Neuron (in vitro differentiated cells): ENCODE measurements at regions not wholly inside any gene's neighbourhood (a gene's known extent, or its start where the extent isn't known, plus 50 kb on each side); places are given as distances from the start of the nearest gene placed in this dataset.

ENCODE experiments used
- H2AFZ ChIP-seq: one replicate; pipeline ENCODE4 v1.6.1; 2013; ENCODE audit warnings: low read depth, mild to moderate bottlenecking, inconsistent platforms, low read length, moderate library complexity
- H3K27me3 ChIP-seq: one replicate; pipeline ENCODE4 v1.6.1; 2013; ENCODE audit warnings: low read length; ENCODE audit not compliant: insufficient read depth
- H3K36me3 ChIP-seq: one replicate; pipeline ENCODE4 v1.6.1; 2013; ENCODE audit warnings: low read length; ENCODE audit not compliant: insufficient read depth
- H3K4me1 ChIP-seq: one replicate; pipeline ENCODE4 v1.6.1; 2013; ENCODE audit warnings: low read length; ENCODE audit not compliant: insufficient read depth
- H3K4me3 ChIP-seq: 2 replicates; pipeline ENCODE4 v1.5.1; 2013; ENCODE audit warnings: mild to moderate bottlenecking, low read length, moderate library complexity
- H3K9me3 ChIP-seq: one replicate; pipeline ENCODE4 v1.6.1; 2013; ENCODE audit warnings: low read length

GRCh38 chr2:52570716-52571115, 1196.9 kb upstream of the CHAC2 start:
- H3K27me3 ChIP-seq, result no peaks in the 10 kb centered on the region
- no peaks in the 10 kb centered on the region for H3K4me1 ChIP-seq
- H3K4me3 ChIP-seq, result no peak overlapping the region
- no peak overlapping the region for H2AFZ ChIP-seq
- H3K36me3 ChIP-seq, result no peaks in the 10 kb centered on the region
- H3K9me3 ChIP-seq, result no peaks in the 10 kb centered on the region

- no peaks in the 10 kb centered on the region for H3K9me3 ChIP-seq
- no peaks in the 10 kb centered on the region for H3K4me1 ChIP-seq
- H3K27me3 ChIP-seq, result no peaks in the 10 kb centered on the region
- H3K36me3 ChIP-seq, result no peaks in the 10 kb centered on the region
- H3K4me3 ChIP-seq, result no peak overlapping the region
- H2AFZ ChIP-seq, result no peak overlapping the region
These were observed 1204.5 kb upstream of the CHAC2 start for GRCh38 chr2:52563151-52563550.

- Histone ChIP-seq H3K9me3 (no peaks in the 10 kb centered on the region), H3K27me3 (no peaks in the 10 kb centered on the region), H3K4me1 (no peaks in the 10 kb centered on the region), H3K4me3 (no peak overlapping the region), H2AFZ (no peak overlapping the region), H3K36me3 (no peaks in the 10 kb centered on the region)
These were observed 1209.3 kb upstream of the CHAC2 start for GRCh38 chr2:52558265-52558664.

GRCh38 chr2:52542297-52542696, 1225.3 kb upstream of the CHAC2 start:
- no peaks in the 10 kb centered on the region for H3K9me3 ChIP-seq
- no peak overlapping the region for H3K4me3 ChIP-seq
- no peaks in the 10 kb centered on the region for H3K36me3 ChIP-seq
- H3K27me3 ChIP-seq, result no peaks in the 10 kb centered on the region
- H3K4me1 ChIP-seq, result no peaks in the 10 kb centered on the region
- H2AFZ ChIP-seq, result no peak overlapping the region

- H2AFZ ChIP-seq, result no peak overlapping the region
- H3K9me3 ChIP-seq, result no peaks in the 10 kb centered on the region
These were observed 1228.3 kb upstream of the CHAC2 start for GRCh38 chr2:52539026-52539970.

GRCh38 chr2:52537588-52537987, 1230.0 kb upstream of the CHAC2 start:
- Histone ChIP-seq H3K9me3 (no peaks in the 10 kb centered on the region), H3K27me3 (no peaks in the 10 kb centered on the region), H3K4me1 (no peaks in the 10 kb centered on the region), H2AFZ (no peak overlapping the region), H3K36me3 (no peaks in the 10 kb centered on the region), H3K4me3 (no peak overlapping the region)

More at GRCh38 chr2:52539026-52539970, 1228.3 kb upstream of the CHAC2 start:
- H3K36me3 ChIP-seq, result no peaks in the 10 kb centered on the region
- no peaks in the 10 kb centered on the region for H3K27me3 ChIP-seq
- H3K4me1 ChIP-seq, result no peaks in the 10 kb centered on the region
- no peak overlapping the region for H3K4me3 ChIP-seq

- no peak overlapping the region for H3K4me3 ChIP-seq
- H2AFZ ChIP-seq, result no peak overlapping the region
These were observed 1230.6 kb upstream of the CHAC2 start for GRCh38 chr2:52536929-52537460.

GRCh38 chr2:52532956-52533355, 1234.6 kb upstream of the CHAC2 start:
- Histone ChIP-seq H3K36me3 (no peaks in the 10 kb centered on the region), H3K4me3 (no peak overlapping the region), H3K27me3 (no peaks in the 10 kb centered on the region), H3K9me3 (no peaks in the 10 kb centered on the region), H3K4me1 (no peaks in the 10 kb centered on the region), H2AFZ (no peak overlapping the region)

More at GRCh38 chr2:52536929-52537460, 1230.6 kb upstream of the CHAC2 start:
- H3K36me3 ChIP-seq, result no peaks in the 10 kb centered on the region
- no peaks in the 10 kb centered on the region for H3K9me3 ChIP-seq
- no peaks in the 10 kb centered on the region for H3K4me1 ChIP-seq
- no peaks in the 10 kb centered on the region for H3K27me3 ChIP-seq

- no peaks in the 10 kb centered on the region for H3K9me3 ChIP-seq
- no peak overlapping the region for H2AFZ ChIP-seq
- H3K27me3 ChIP-seq, result no peaks in the 10 kb centered on the region
- H3K4me3 ChIP-seq, result no peak overlapping the region
- H3K4me1 ChIP-seq, result no peaks in the 10 kb centered on the region
- H3K36me3 ChIP-seq, result no peaks in the 10 kb centered on the region
These were observed 1240.9 kb upstream of the CHAC2 start for GRCh38 chr2:52526735-52527134.

GRCh38 chr2:52520644-52521043, 1247.0 kb upstream of the CHAC2 start:
- Histone ChIP-seq H3K27me3 (no peaks in the 10 kb centered on the region), H2AFZ (no peak overlapping the region), H3K36me3 (no peaks in the 10 kb centered on the region), H3K9me3 (no peaks in the 10 kb centered on the region), H3K4me1 (no peaks in the 10 kb centered on the region), H3K4me3 (no peak overlapping the region)

- Histone ChIP-seq H2AFZ (no peak overlapping the region), H3K36me3 (no peaks in the 10 kb centered on the region), H3K9me3 (no peaks in the 10 kb centered on the region), H3K4me3 (no peak overlapping the region), H3K27me3 (no peaks in the 10 kb centered on the region), H3K4me1 (no peaks in the 10 kb centered on the region)
These were observed 1248.9 kb upstream of the CHAC2 start for GRCh38 chr2:52518678-52519077.

GRCh38 chr2:52512760-52513159, 1254.8 kb upstream of the CHAC2 start:
- no peaks in the 10 kb centered on the region for H3K36me3 ChIP-seq
- H3K9me3 ChIP-seq, result no peaks in the 10 kb centered on the region
- H3K4me3 ChIP-seq, result no peak overlapping the region
- no peaks in the 10 kb centered on the region for H3K4me1 ChIP-seq
- no peaks in the 10 kb centered on the region for H3K27me3 ChIP-seq
- no peak overlapping the region for H2AFZ ChIP-seq

GRCh38 chr2:52510432-52510831, 1257.2 kb upstream of the CHAC2 start:
- no peaks in the 10 kb centered on the region for H3K27me3 ChIP-seq
- H2AFZ ChIP-seq, result no peak overlapping the region
- no peak overlapping the region for H3K4me3 ChIP-seq
- H3K36me3 ChIP-seq, result no peaks in the 10 kb centered on the region
- H3K4me1 ChIP-seq, result no peaks in the 10 kb centered on the region
- H3K9me3 ChIP-seq, result no peaks in the 10 kb centered on the region
